ENCODE measurements at regions not wholly inside any gene's neighbourhood (a gene's known extent, or its start where the extent isn't known, plus 50 kb on each side); places are given as distances from the start of the nearest gene placed in this dataset.
"Not testable (repeated sequence)": the region's sequence is repeated elsewhere in the genome, so short reads cannot be mapped to it uniquely, and the experiment has no call there.

DNA sequence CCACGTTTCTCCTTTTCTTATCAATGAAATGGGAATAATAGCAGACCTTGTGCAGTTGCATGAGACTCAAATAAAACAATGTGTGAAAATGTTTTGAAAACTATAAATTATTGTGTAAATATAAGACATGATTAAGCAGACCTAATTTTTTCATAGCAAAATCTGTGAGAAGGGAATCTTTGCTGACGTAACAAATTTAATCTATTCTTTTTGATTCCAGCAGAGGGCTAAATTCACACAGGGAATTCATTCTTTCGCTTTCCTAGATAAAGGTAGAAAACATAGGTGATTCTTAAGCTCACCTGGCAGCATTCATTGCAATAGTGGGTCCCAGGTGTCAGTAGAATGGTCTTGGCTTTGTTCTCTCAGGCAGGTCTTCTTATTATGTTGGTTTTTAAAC is 450.0 kb upstream of the GCFC2 start:
- no peak for DNase-seq

DNA sequence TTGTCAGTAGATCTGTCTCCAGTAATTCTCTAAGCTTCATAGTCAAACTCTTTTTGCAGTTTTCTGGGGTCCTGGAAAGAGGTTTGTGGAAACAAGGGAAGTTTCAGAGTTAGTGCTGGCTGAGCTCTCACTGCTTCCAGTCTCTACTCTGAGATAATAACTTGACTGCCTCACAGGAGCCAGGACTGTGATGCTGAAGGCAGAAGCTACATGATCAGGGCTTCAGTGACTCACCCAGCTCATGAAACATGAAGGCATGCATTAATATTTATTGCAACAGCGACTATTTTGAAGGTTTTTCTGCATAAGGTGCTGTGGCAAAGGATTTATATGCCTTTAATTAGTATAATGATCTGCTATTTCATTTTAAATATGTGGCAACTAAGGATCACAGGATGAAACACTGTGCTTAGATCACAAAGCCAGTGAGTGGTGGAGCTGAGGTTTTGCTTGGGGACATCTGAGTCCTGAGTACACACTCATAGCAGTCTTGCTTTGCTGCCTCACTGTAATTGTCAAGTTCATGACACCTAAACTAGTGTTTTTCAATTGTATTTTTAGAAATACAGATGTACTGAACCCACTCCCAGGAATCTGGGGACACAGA is 448.4 kb upstream of the GCFC2 start:
- DNase-seq: no peak

- no peak for DNase-seq
Observed at GRCh38 chr2:76157531-76157930, 446.8 kb upstream of the GCFC2 start.

GRCh38 chr2:76154981-76155380 is 444.3 kb upstream of the GCFC2 start:
- DNase-seq: no peak

GRCh38 chr2:76149846-76150245 is 439.1 kb upstream of the GCFC2 start:
- DNase-seq: no peak

DNA sequence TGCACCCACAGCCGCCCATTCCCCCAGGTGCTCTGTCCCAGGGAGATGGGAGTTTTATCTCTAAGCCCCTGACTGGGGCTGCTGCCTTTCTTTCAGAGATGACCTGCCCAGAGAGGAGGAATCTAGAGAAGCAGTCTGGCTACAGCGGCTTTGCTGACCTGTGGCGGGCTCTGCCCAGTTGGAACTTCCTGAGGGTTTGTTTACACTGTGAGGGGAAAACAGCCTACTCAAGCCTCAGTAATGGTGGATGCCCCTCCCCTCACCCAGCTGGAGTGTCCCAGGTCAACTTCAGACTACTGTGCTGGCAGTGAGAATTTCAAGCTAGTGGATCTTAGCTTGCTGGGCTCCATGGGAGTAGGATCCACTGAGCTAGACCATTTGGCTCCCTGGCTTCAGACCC is 428.6 kb upstream of the GCFC2 start:
- not testable (repeated sequence) for DNase-seq

GRCh38 chr2:76128622-76129021 is 417.9 kb upstream of the GCFC2 start:
- DNase-seq: no peak

DNA sequence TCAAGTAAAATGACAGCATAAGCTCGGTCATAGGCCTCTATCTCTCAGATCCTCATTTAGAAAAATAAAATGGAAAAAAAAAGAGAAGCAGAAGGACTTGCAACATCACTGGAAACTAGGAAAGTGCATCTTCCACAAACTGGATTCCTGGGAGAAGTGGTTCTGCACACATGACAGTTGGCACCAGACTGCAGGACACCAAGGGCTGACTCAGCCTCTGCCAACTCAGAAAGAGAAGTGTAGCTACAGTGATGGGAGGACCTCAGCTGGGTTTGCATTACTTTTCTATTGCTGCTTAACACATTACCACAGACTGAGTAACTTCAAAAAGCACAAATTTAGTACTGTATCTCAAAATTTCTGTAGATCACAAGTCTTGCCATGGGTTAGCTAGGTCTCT is 409.5 kb upstream of the GCFC2 start:
- DNase-seq: no peak

- no peak for DNase-seq
Observed at GRCh38 chr2:76089683-76090082, 379.0 kb upstream of the GCFC2 start.

- DNase-seq: no peak
Observed at GRCh38 chr2:76083248-76083647, 372.5 kb upstream of the GCFC2 start.

- DNase-seq: no peak
Observed at GRCh38 chr2:76082509-76082908, 371.8 kb upstream of the GCFC2 start.

- no peak for DNase-seq
Observed at GRCh38 chr2:76080154-76080553, 369.4 kb upstream of the GCFC2 start.

- peak; percentile 55 for DNase-seq
Observed at GRCh38 chr2:76075126-76075525, 364.4 kb upstream of the GCFC2 start.

DNA sequence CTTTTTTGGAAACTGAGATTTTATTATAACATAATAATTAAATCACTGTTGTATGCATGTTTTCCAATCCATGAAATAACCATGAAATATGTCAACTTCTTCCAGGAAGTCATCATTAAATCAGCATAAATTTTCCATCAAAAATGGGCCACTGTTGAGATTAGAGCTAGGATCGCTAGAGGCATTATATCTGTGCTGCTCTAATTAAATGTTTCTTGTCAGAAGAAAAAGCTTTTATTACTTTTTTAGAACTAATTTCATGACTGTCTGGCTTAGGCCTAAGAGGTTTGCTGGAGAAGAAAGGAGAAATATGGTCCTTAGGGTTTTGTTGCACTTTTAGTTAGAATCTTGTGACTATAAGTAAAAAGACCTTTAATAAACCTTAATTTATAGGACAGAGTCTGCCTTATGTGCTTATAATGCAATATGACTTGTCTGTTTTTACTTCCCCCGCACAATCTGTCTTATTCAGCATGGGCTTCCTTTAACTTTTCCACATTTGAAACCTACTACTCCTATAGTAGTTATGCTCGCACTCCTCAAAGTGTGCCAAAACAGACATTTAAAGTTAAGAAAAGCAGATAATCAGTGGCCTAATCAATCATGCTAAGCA is 363.4 kb upstream of the GCFC2 start:
- no peak for DNase-seq

- no peak for DNase-seq
Observed at GRCh38 chr2:76050196-76050595, 339.5 kb upstream of the GCFC2 start.

GRCh38 chr2:76044701-76045100 is 334.0 kb upstream of the GCFC2 start:
- DNase-seq: no peak

DNA sequence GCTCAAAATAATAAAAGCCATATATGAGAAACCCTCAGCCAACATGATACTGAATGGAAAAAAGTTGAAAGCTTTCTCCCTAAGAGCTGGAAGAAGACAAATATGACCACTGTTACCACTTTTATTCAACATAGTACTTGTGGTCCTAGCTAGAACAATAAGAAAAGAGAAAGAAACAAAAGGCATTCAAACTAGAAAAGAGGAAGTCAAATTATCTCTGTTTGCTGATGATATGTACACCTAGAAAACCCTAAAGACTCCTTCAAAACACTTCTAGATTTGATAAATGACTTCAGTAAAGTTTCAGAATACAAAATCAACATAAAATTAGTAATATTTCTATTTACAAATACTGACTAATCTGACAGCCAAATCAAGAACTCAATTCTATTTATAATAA is 328.8 kb upstream of the GCFC2 start:
- no peak for DNase-seq

- DNase-seq: no peak
Observed at GRCh38 chr2:76027761-76028160, 317.0 kb upstream of the GCFC2 start.

DNA sequence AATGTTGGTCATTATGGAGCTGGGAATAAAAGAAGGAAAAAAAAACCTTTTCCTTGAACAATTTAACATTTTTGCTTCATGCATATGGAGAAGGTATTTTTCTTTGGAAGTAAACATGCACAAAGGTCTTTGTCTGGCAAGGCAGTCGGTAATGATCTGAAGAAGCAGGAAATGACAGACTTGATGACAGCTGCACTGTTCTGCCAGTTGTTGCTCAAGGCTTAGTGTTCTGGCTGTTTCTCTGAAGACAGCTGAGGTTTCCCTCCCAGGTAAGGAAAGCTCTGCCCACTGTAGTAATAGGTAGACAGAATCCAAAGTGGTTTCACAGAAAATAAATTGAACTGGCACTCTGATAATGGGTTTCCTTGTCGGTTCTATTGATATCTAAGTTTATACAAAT is 308.4 kb upstream of the GCFC2 start:
- peak; percentile 15 for DNase-seq

DNA sequence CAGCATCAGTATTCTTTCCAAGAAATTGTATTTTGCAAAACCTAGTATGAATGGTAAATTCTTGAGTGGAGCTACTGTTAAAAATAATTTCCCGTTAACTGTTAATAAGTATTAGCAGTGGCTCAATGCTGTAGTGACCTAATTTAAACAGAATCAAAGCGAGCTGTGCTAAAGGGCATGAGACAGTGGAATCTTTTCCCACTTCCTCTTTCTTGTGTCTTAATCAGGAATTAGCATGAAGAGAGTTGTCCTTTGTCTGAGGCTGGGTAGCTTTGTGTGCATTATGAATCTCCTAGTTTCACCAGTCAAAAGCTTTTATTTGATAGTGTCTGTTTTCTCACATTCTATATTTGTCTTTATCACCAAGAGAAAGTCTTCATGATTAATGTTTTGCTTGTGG is 298.8 kb upstream of the GCFC2 start:
- DNase-seq: no peak

DNA sequence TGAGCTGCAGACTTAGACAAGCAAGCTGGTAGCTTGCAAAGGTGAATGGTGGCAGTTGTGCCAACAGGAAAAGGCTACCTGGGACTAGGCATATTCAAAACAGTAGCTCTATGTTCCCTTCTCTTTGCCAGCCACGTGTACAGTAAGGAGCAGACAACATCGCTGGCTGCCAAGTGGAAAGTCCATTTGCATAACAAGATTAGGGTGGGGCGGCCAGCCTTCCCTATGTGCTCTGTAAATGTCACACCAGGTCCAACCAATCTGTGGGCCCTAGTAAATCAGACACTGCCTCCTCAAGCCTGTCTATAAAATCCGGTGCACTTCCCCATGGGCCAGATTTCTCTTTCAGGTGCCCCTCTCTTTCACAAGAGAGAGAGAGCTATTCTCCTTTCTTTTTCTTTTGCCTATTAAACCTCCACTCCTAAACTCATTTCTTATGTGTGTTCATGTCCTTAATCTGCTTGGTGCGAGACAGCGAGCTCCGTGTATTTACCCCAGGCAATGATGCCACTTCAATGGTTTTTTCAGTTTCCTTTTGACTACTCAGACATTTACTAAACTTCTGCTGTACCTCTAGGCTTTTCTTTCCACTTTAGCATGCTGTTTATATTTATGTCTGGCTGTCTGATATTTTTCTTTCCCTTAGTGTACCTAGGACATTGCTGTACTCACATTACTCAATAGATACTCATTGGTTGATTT is 297.4 kb upstream of the GCFC2 start:
- DNase-seq: peak; percentile 20

GRCh38 chr2:76000425-76000824 is 289.7 kb upstream of the GCFC2 start:
- DNase-seq: no peak

DNA sequence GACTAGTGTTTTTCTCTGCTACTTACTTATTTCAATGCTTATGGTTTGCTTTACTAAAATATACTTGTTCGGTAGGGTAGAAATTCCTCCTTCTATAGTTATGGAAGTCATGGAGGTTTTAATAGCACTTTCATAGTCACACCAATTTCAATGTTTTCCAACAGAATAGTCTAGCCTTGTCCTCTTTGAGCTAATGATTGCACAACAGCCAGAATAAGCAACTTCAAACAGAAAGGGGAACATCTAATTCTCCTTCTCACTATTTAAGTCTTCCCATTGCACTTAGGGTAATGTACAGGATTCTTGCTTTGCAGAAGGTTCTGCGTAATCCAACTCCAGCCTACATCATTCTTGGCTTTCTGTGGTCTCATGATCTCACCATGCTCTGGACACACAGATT is 287.7 kb upstream of the GCFC2 start:
- DNase-seq: no peak

DNA sequence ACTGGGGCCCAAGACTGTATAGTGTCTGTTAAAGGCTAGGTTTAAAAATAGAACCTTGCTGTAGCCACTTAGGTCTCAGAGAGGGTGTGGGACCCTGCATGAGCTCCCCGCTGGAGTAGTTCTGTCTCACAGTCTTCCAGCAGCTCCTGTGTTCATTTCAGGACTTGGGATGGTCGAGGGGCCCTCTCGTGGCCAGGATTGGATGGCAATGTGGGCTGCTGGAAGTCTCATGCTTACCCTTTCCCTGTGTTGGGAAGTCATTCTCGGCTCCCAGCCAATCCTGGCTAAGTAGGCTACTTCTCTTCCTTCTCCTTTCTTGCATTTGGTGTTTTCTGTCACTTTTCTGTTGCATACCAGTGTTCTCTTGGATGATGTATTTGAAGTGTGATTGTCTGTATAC is 284.0 kb upstream of the GCFC2 start:
- DNase-seq: no peak

GRCh38 chr2:75988622-75989021 is 277.9 kb upstream of the GCFC2 start:
- not testable (repeated sequence) for DNase-seq
